ENCODE measurements at regions not wholly inside any gene's neighbourhood (a gene's known extent, or its start where the extent isn't known, plus 50 kb on each side); places are given as distances from the start of the nearest gene placed in this dataset.

DNA sequence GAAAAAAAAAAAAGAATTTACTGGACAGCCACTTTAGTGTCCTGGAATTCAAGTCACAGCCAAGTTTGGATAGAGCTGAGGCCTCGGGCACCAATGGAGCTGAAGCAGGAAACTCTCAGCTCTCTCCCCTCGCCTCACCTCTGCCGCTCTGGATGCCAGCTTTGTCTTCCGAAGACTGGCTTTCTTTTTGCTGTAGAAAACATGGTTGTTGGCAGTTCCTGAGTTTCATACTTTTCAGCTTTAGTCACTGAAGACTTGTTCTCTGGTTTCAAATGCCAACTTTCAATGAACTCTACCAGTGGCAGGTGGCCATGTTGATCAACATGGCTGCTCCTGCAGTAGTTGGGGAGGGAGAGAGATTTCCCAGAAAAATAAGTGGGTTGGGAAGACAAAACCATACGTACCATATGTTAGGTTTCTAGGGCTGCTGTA is 142.2 kb downstream of the SNX18 start:
- TF ChIP-seq, protein P1, sequence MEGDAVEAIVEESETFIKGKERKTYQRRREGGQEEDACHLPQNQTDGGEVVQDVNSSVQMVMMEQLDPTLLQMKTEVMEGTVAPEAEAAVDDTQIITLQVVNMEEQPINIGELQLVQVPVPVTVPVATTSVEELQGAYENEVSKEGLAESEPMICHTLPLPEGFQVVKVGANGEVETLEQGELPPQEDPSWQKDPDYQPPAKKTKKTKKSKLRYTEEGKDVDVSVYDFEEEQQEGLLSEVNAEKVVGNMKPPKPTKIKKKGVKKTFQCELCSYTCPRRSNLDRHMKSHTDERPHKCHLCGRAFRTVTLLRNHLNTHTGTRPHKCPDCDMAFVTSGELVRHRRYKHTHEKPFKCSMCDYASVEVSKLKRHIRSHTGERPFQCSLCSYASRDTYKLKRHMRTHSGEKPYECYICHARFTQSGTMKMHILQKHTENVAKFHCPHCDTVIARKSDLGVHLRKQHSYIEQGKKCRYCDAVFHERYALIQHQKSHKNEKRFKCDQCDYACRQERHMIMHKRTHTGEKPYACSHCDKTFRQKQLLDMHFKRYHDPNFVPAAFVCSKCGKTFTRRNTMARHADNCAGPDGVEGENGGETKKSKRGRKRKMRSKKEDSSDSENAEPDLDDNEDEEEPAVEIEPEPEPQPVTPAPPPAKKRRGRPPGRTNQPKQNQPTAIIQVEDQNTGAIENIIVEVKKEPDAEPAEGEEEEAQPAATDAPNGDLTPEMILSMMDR (IDR thresholded peaks at IDR 0.05) = no peak
- no peak for TF ChIP-seq POLR2A (IDR thresholded peaks at IDR 0.05)

Measured in right lobe of liver (tissue), 4 donors.